GM12875 (cell line): ENCODE measurements at regions not wholly inside any gene's neighbourhood (a gene's known extent, or its start where the extent isn't known, plus 50 kb on each side); places are given as distances from the start of the nearest gene placed in this dataset.
"Not testable (repeated sequence)": the region's sequence is repeated elsewhere in the genome, so short reads cannot be mapped to it uniquely, and the experiment has no call there.

Experiments used
- H3K4me3 ChIP-seq: one replicate; pipeline ENCODE4 v1.5.1; 2011; ENCODE audit warnings: low read depth, low read length, control low read depth
- TF ChIP-seq, protein P1 (sequence below): IDR thresholded peaks from 2 replicates; pipeline ENCODE4 v1.5.1; 2011; ENCODE audit warnings: low read depth, mild to moderate bottlenecking, control low read depth, inconsistent platforms, low read length, moderate library complexity, borderline replicate concordance; ENCODE audit not compliant: insufficient read depth

DNA sequence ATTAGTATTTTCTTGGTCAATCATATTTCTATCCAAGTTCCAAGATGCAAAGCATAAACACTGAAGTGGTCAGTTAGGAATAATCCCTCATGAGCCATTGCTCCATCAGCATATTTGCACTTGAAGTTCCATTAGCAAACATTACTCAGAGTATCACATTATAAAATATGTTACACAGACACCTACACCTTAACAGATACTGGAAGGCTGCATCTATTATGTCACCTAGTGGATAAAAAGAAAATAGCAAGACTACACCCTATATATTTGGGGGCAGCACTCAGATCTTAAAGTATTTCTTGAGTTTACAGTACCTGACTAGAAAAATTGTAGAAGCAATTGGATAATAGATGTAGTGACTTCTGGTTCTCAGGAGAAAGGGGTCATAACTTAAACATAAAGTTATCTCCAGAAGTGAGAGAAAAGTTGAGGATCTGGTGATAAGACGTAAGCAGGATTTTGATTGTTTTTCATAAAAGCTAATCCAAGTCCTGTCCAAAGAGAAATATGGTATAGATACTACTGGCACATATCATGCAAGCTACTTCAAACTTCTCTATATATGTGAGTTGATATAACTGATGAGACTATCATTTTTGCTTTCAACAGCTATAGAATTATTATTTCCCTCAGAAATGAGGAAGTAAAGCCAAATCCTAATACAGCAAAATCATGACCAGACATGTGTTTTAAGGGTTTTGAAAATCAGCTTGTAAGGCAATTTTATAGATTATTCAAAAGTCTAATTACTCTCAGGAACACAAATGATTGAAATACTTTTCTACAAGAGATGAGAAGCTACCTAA lies 422.2 kb downstream of the GBE1 start:
- TF ChIP-seq, protein P1, sequence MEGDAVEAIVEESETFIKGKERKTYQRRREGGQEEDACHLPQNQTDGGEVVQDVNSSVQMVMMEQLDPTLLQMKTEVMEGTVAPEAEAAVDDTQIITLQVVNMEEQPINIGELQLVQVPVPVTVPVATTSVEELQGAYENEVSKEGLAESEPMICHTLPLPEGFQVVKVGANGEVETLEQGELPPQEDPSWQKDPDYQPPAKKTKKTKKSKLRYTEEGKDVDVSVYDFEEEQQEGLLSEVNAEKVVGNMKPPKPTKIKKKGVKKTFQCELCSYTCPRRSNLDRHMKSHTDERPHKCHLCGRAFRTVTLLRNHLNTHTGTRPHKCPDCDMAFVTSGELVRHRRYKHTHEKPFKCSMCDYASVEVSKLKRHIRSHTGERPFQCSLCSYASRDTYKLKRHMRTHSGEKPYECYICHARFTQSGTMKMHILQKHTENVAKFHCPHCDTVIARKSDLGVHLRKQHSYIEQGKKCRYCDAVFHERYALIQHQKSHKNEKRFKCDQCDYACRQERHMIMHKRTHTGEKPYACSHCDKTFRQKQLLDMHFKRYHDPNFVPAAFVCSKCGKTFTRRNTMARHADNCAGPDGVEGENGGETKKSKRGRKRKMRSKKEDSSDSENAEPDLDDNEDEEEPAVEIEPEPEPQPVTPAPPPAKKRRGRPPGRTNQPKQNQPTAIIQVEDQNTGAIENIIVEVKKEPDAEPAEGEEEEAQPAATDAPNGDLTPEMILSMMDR: peak; percentile 28; the same call in 1 of the 2 replicates
- H3K4me3 ChIP-seq: no peak overlapping the region

DNA sequence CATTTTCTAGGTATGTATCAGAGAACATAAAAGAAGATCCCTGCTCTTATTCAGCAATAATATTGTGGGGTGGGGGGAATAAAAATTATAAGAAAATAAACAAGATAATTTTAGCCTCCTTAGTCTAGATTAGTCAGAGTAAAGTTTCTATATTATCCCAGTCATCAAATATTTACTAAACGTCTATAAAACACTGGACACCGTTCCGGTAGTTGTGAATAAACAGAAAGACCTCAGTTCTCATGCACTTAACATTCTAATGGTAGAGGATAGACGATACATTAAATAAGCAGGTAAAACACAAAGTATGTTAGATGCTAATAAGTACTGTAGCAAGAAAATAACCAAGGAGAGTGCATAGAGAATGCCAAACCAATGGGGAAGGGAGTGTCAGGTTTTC lies 425.0 kb downstream of the GBE1 start:
- TF ChIP-seq, protein P1: no peak
- no peak overlapping the region for H3K4me3 ChIP-seq

DNA sequence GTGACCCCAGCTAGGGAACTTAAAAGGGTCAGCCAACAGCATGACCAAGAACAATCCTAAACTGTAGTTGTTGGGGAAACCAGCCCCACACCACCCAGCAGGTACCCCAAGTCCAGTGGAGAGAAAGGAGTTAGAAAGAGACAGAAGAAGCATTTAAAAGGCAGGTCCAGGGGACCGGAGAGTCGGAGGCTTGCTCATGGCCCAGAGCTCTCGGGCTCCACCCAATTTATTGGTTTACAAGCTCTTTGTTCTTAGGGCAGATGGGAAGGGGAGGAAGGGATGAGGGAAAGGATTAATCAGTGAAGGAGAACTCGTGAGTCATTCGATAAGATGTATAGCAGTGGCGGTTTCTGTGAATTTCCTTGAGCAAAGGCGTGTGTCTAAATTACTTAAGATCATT lies 431.6 kb downstream of the GBE1 start:
- not testable (repeated sequence) for H3K4me3 ChIP-seq

DNA sequence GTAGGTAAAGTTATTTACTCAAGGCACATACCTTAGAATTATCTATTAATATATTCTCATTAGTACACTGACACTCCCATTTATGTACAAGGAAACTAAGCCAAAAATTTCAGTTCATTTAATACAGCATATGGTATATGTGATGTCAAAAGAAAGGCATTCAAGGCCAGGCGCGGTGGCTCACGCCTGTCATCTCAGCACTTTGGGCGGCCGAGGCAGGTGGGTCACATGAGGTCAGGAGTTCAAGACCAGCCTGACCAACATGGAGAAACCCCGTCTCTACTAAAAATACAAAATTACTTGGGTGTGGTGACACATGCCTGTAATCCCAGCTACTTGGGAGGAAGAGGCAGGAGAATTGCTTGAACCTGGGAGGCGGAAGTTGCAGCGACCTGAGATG lies 435.2 kb downstream of the GBE1 start:
- TF ChIP-seq, protein P1: no peak
- H3K4me3 ChIP-seq: no peak overlapping the region

DNA sequence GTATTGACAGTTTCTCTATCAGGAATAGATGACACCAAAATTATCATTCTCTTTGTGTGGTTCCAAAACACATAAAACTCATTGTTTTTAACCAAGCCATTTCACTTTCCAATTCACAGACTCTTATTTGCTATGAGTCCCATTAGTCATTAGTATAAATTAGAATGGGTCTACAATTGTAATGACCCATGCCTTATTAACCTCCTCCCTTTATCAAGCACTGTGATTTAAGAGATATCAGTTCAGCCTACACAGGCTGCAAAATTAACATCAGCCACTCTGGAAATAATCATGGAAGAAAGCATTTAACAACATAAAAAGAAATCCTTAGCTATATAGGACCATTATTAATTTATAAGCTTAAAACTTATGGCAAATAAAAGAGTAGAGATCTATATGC lies 440.6 kb downstream of the GBE1 start:
- H3K4me3 ChIP-seq: no peak overlapping the region
- TF ChIP-seq, protein P1: no peak

DNA sequence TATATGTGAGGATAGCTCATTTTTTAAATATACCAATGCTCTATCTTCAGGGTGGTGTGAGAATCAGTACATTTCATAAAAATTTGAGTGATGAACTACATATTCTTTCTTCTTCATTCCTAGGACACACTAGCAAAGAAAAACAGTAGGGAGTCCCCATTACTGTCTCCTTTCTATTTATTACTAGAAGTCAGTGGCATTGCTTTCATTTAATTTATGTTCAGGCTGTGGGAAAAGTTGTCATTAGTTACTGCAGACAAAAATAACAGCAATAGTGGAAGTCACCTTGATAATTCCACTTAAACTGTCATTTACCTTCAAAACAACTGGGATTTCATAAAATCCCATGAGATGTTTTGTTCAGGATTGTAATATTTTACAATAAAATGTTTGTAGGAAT lies 446.4 kb downstream of the GBE1 start:
- no peak overlapping the region for H3K4me3 ChIP-seq
- TF ChIP-seq, protein P1: no peak

DNA sequence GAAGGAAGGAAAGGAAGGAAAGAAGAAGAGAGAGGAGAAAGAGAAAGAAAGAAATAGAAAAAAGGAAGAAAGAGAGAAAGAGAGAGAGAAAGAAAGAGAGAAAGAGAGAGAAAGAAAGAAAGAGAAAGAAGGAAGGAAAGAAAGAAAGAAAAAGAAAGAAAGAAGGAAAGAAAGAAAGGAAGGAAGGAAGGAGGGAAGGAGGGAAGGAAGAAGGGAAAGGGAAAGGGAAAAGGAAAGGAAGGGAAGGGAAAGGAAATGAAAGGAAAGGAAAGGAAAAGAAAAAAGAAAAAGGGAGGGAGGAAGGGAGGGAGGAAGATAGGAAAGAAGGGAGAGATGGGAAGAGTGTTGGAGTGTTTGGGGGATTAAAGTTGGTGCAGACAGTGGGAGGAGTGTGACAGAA lies 450.1 kb downstream of the GBE1 start:
- no peak overlapping the region for H3K4me3 ChIP-seq
- TF ChIP-seq, protein P1: no peak

DNA sequence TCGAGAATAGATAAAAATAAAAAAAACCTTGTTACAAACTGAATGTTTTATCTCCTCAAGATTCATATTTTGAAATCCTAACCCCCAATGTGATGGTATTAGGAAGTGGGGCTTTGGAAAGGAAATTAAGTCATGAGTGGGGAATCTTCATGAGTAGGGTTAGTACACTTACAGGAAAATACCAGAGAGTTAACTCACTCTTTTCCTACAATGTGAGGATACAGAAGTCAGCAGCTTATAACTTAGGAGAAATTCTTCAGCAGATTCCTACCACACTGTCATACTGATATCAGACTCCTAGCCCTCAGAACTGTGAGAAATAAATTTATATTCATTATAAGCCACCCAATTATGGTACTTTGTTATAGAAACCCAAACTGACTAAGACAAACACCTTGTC lies 453.1 kb downstream of the GBE1 start:
- no peak overlapping the region for H3K4me3 ChIP-seq
- TF ChIP-seq, protein P1: no peak
